Middle frontal gyrus (tissue), 1 donor: ENCODE measurements at regions not wholly inside any gene's neighbourhood (a gene's known extent, or its start where the extent isn't known, plus 50 kb on each side); places are given as distances from the start of the nearest gene placed in this dataset.

Experiments
- DNase-seq: peaks from one replicate; pipeline ENCODE4 v3.0.0-alpha.2; 2015; ENCODE audit warnings: low spot score; ENCODE audit errors: extremely low spot score

- no peak for DNase-seq
Measured at GRCh38 chr19:28793391-28794168, 419.4 kb downstream of the UQCRFS1 start.

DNA sequence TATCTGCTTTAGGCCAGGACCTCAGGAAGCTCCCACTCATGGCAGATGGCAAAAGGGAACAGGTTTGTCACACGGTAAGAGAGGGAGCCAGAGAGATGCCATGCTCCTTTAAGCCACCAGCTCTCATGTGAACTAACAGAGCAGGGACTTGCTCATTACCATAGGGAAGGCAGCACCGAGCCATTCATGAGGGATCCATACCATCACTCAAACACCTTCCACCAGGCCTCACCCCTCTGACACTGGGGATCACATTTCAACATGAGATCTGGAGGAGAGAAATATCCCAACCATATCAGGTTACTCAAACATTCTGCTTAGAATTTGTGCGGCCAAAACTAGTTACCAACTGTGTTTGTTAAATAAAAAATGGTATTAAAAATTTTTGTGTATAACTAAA is 427.0 kb downstream of the UQCRFS1 start:
- DNase-seq, result no peak

- no peak for DNase-seq
Measured at GRCh38 chr19:28764066-28764465, 448.9 kb downstream of the UQCRFS1 start.

GRCh38 chr19:28746478-28746877 is 466.5 kb downstream of the UQCRFS1 start:
- DNase-seq, result no peak

DNA sequence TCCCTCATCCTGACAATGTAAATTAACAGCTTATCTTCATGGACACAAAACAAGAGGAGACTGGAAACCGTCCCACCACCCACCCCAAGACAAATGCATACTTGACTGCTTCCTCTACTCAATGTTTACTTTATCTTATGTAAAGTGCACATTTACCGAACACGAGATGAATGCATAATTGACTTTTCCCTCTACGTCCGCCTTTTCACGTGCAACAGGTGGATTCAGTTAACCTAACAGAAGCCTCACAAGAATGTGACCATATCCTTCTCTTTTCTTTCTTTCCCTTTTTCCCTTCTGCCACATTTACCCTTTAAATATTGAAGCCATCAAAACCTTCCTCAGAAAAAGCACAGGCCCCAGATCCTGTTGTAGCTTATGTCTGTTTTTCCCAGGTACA is 468.0 kb downstream of the UQCRFS1 start:
- no peak for DNase-seq

DNA sequence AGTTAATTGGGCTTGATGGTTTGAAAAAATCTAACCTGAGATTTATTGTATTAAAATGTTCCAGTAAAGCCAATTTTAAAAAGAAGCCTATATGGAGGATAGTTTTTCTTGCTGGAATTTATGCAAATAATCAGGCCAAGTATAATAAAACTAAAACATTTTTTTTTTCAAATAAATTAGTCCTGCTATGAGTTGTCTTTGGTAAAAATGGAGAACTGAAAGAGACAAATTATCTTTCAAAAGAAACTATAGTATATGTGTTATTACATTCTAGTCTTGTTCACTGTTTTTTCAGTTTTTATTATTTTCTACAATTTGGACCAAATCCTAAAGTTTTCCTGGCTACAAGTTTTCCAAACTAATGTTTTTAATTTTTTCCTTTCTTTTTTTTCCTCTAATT is 468.9 kb downstream of the UQCRFS1 start:
- no peak for DNase-seq

DNA sequence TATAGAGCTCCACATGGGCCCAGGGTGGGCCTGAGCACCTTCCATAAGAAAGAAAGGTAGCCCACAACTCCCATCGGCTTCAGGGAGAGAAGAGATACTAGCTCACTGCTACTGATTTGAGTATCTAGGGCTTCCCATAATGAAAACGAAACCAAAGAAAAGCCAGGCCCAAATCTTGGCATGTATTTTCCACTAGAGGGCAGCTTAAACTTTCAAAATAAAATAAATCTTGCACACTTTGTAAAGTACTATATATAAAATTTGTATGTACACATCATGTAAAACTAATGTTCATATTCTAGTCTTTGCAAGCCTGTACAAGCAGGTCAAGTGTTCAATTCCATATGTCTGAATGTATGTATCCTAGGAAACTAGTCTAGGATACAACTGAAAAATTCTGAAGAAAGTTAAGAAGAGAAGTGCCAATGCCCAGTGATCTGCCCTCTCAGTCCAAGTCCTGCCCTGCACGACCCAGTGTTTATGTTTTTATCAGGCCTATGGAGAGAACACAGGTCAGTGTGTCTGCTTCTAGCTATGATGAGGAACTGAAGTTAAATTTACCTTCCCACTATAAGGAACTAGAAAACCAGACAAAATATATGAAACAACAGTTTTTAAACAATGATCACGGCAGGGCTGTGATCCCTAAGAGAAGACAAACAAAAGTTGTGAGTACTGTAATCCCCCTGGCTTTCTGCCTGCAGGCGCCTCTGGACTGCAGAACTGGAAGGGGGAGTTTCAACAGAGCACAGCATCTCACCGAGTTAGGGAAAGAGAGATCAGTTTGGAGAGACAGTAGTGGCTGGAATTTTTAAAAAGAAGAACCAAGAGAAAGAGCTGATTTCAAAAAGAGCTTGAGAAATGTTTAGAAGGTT is 475.7 kb downstream of the UQCRFS1 start:
- DNase-seq, result peak; percentile 36

GRCh38 chr19:28736528-28736927 is 476.4 kb downstream of the UQCRFS1 start:
- no peak for DNase-seq

GRCh38 chr19:28731577-28731976 is 481.4 kb downstream of the UQCRFS1 start:
- no peak for DNase-seq

- no peak for DNase-seq
Measured at GRCh38 chr19:28730791-28731512, 482.0 kb downstream of the UQCRFS1 start.

GRCh38 chr19:28727480-28728159 is 485.3 kb downstream of the UQCRFS1 start:
- DNase-seq, result no peak

GRCh38 chr19:28726533-28727479 is 486.1 kb downstream of the UQCRFS1 start:
- DNase-seq, result no peak

- no peak for DNase-seq
Measured at GRCh38 chr19:28718909-28719308, 494.0 kb downstream of the UQCRFS1 start.

- no peak for DNase-seq
Measured at GRCh38 chr19:28715157-28715556, 497.8 kb downstream of the UQCRFS1 start.

- DNase-seq, result no peak
Measured at GRCh38 chr19:28711411-28711810, 501.5 kb downstream of the UQCRFS1 start.

DNA sequence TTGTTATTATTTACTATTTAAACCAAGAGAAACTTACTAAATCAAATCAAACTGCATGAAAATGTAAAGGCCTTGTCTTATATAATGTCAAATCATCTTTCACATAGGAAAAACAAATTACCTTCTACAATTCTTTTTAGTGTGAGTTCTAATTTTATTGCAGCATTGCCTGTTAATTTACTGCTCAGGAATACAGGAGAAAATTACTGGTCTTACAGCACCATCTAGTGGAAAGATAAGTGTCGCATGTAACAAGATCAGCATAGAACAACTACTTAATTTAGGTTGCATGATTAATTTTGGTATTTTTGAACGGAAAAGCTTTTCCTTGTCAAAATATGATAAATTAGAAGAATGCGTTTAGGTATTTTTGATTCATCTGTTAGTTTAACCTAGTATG is 502.7 kb downstream of the UQCRFS1 start:
- peak; percentile 78 for DNase-seq

- DNase-seq, result no peak
Measured at GRCh38 chr19:28706693-28707092, 506.3 kb downstream of the UQCRFS1 start.

- DNase-seq, result no peak
Measured at GRCh38 chr19:28705008-28705407, 507.9 kb downstream of the UQCRFS1 start.

- DNase-seq, result no peak
Measured at GRCh38 chr19:28703400-28703956, 509.5 kb downstream of the UQCRFS1 start.

- DNase-seq, result no peak
Measured at GRCh38 chr19:28701491-28701890, 511.5 kb downstream of the UQCRFS1 start.
